HG03521 (cell line): ENCODE measurements at regions not wholly inside any gene's neighbourhood (a gene's known extent, or its start where the extent isn't known, plus 50 kb on each side); places are given as distances from the start of the nearest gene placed in this dataset.
"Not testable (repeated sequence)": the region's sequence is repeated elsewhere in the genome, so short reads cannot be mapped to it uniquely, and the experiment has no call there.

Source experiments
- ATAC-seq: cut with Tn5 transposase; IDR thresholded peaks from one replicate; pipeline ENCODE4 v1.9.1; 2021; ENCODE audit warnings: mild to moderate bottlenecking, moderate library complexity; ENCODE audit not compliant: unreplicated experiment

- no peak for ATAC-seq
Observed at GRCh38 chr2:236369661-236370062, 105.5 kb upstream of the ASB18 start.

GRCh38 chr2:236370847-236371409, 106.7 kb upstream of the ASB18 start:
- ATAC-seq: no peak

- ATAC-seq: no peak
Observed at GRCh38 chr2:236375973-236376476, 111.8 kb upstream of the ASB18 start.

GRCh38 chr2:236376566-236377244, 112.5 kb upstream of the ASB18 start:
- ATAC-seq: no peak

- ATAC-seq: no peak
Observed at GRCh38 chr2:236380051-236380612, 115.9 kb upstream of the ASB18 start.

- not testable (repeated sequence) for ATAC-seq
Observed at GRCh38 chr2:236381253-236381652, 117.0 kb upstream of the ASB18 start.

- not testable (repeated sequence) for ATAC-seq
Observed at GRCh38 chr2:236389284-236390216, 125.3 kb upstream of the ASB18 start.

GRCh38 chr2:236393101-236393500, 128.9 kb upstream of the ASB18 start:
- no peak for ATAC-seq

GRCh38 chr2:236393581-236393980, 129.4 kb upstream of the ASB18 start:
- no peak for ATAC-seq

- no peak for ATAC-seq
Observed at GRCh38 chr2:236394571-236394970, 130.4 kb upstream of the ASB18 start.

- no peak for ATAC-seq
Observed at GRCh38 chr2:236395067-236395466, 130.9 kb upstream of the ASB18 start.

GRCh38 chr2:236396818-236397350, 132.7 kb upstream of the ASB18 start:
- ATAC-seq: no peak

GRCh38 chr2:236397681-236398080, 133.5 kb upstream of the ASB18 start:
- ATAC-seq: no peak

GRCh38 chr2:236399409-236399808, 135.2 kb upstream of the ASB18 start:
- ATAC-seq: no peak

- ATAC-seq: no peak
Observed at GRCh38 chr2:236400046-236400574, 135.9 kb upstream of the ASB18 start.

GRCh38 chr2:236400594-236401360, 136.6 kb upstream of the ASB18 start:
- ATAC-seq: no peak

- ATAC-seq: no peak
Observed at GRCh38 chr2:236402033-236402790, 138.0 kb upstream of the ASB18 start.

GRCh38 chr2:236403125-236403524, 138.9 kb upstream of the ASB18 start:
- no peak for ATAC-seq

- no peak for ATAC-seq
Observed at GRCh38 chr2:236403811-236404210, 139.6 kb upstream of the ASB18 start.
